OCI-LY3 (cell line): ENCODE measurements at regions not wholly inside any gene's neighbourhood (a gene's known extent, or its start where the extent isn't known, plus 50 kb on each side); places are given as distances from the start of the nearest gene placed in this dataset.

Experiments used
- H2AFZ ChIP-seq: fragments of 200-600, 300-600 bp; shearing (Covaris generic); 2 replicates; pipeline ENCODE4 v1.6.0; 2014; ENCODE audit warnings: antibody characterized with exemption, low read depth, low read length
- H3K27ac ChIP-seq: fragments of 200-600, 300-600 bp; sonication (generic); 2 replicates; pipeline ENCODE4 v1.5.1; 2014; ENCODE audit warnings: mild to moderate bottlenecking, low read length, moderate library complexity, mixed read lengths
- H3K27me3 ChIP-seq: fragments of 200-600, 300-600 bp; sonication (generic); 2 replicates; pipeline ENCODE4 v1.6.1; 2014; ENCODE audit warnings: low read depth, low read length, mixed read lengths
- H3K36me3 ChIP-seq: fragments of 200-600, 300-600 bp; sonication (generic); replicated peaks from 2 replicates; pipeline ENCODE3; 2014; ENCODE audit warnings: low read depth, low read length, mixed read lengths
- H3K4me1 ChIP-seq: fragments of 300-600, 200-600 bp; sonication (generic); 2 replicates; pipeline ENCODE4 v1.6.1; 2014; ENCODE audit warnings: low read length, mixed read lengths
- H3K4me2 ChIP-seq: fragments of 200-600, 300-600 bp; sonication (generic); 2 replicates; pipeline ENCODE4 v1.6.1; 2014; ENCODE audit warnings: low read length, mixed read lengths
- H3K4me3 ChIP-seq: fragments of 300-600, 200-600 bp; sonication (generic); 2 replicates; pipeline ENCODE4 v1.5.1; 2014; ENCODE audit warnings: antibody characterized with exemption, mild to moderate bottlenecking, low read length, moderate library complexity
- H3K79me2 ChIP-seq: fragments of 300-600, 200-600 bp; shearing (Covaris generic); 2 replicates; pipeline ENCODE4 v1.6.1; 2014; ENCODE audit warnings: mild to moderate bottlenecking, low read length, mixed read lengths
- H3K9ac ChIP-seq: fragments of 300-600, 200-600 bp; shearing (Covaris generic); 2 replicates; pipeline ENCODE4 v1.6.0; 2014; ENCODE audit warnings: mild to moderate bottlenecking, low read length, moderate library complexity
- H3K9me3 ChIP-seq: fragments of 200-600, 300-600 bp; shearing (Covaris generic); 2 replicates; pipeline ENCODE4 v1.6.1; 2014; ENCODE audit warnings: low read length, mixed read lengths; ENCODE audit not compliant: insufficient read depth
- H4K20me1 ChIP-seq: fragments of 200-600, 300-600 bp; sonication (generic); 2 replicates; pipeline ENCODE4 v1.6.1; 2016; ENCODE audit warnings: low read length, mixed read lengths; ENCODE audit not compliant: insufficient read depth
- EZH2phosphoT487 ChIP-seq: fragments of 200-600 bp; shearing (Covaris generic); IDR thresholded peaks from 2 replicates; pipeline ENCODE4 v1.6.1; 2018; ENCODE audit warnings: antibody characterized with exemption, mixed run types, low read depth
- TF ChIP-seq, protein P1 (sequence below): fragments of 200-600, 300-600 bp; sonication (generic); IDR thresholded peaks from 2 replicates; pipeline ENCODE4 v1.5.1; 2014; ENCODE audit warnings: antibody characterized with exemption, low read length, low read depth

- H3K9me3 ChIP-seq: no peaks in the 10 kb centered on the region
- no peak overlapping the region for H3K4me3 ChIP-seq
- H3K36me3 ChIP-seq: no peaks in the 10 kb centered on the region
- H3K79me2 ChIP-seq: no peaks in the 10 kb centered on the region
- no peak overlapping the region for H3K9ac ChIP-seq
- H3K27me3 ChIP-seq: no peaks in the 10 kb centered on the region
- no peak overlapping the region for H3K4me2 ChIP-seq
- H2AFZ ChIP-seq: no peak overlapping the region
- H3K4me1 ChIP-seq: no peaks in the 10 kb centered on the region
- H3K27ac ChIP-seq: no peak overlapping the region
- H4K20me1 ChIP-seq: no peaks in the 10 kb centered on the region
- TF ChIP-seq EZH2phosphoT487: no peak
- TF ChIP-seq, protein P1, sequence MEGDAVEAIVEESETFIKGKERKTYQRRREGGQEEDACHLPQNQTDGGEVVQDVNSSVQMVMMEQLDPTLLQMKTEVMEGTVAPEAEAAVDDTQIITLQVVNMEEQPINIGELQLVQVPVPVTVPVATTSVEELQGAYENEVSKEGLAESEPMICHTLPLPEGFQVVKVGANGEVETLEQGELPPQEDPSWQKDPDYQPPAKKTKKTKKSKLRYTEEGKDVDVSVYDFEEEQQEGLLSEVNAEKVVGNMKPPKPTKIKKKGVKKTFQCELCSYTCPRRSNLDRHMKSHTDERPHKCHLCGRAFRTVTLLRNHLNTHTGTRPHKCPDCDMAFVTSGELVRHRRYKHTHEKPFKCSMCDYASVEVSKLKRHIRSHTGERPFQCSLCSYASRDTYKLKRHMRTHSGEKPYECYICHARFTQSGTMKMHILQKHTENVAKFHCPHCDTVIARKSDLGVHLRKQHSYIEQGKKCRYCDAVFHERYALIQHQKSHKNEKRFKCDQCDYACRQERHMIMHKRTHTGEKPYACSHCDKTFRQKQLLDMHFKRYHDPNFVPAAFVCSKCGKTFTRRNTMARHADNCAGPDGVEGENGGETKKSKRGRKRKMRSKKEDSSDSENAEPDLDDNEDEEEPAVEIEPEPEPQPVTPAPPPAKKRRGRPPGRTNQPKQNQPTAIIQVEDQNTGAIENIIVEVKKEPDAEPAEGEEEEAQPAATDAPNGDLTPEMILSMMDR: no peak
Measured at GRCh38 chr18:5653802-5654201, 110.0 kb upstream of the EPB41L3 start.

DNA sequence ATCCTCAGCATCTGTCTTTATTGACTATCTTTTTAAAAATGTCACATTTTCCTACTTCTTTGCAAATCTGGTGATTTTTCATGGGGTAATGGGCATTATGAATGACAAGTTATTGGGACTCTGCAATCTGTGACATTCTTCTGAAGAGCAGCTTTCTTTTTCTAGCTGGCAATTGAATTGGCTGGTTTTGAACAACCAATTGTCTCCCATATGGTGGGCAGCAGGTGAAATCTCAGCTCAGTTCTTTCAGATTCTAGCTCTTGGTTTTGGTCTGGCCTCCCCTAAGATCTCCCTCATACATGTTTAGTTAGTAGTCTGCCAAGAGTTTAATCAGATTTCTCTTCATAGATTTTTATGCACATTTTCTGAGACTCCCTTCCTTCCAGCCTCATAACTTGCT, 107.9 kb upstream of the EPB41L3 start:
- no peaks in the 10 kb centered on the region for H3K36me3 ChIP-seq
- no peak overlapping the region for H3K4me3 ChIP-seq
- no peaks in the 10 kb centered on the region for H4K20me1 ChIP-seq
- H3K27ac ChIP-seq: no peak overlapping the region
- no peaks in the 10 kb centered on the region for H3K9me3 ChIP-seq
- H3K4me2 ChIP-seq: no peak overlapping the region
- H3K27me3 ChIP-seq: no peaks in the 10 kb centered on the region
- no peak overlapping the region for H2AFZ ChIP-seq
- no peak overlapping the region for H3K9ac ChIP-seq
- no peaks in the 10 kb centered on the region for H3K79me2 ChIP-seq
- TF ChIP-seq, protein P1: no peak
- no peak for TF ChIP-seq EZH2phosphoT487
- no peaks in the 10 kb centered on the region for H3K4me1 ChIP-seq

DNA sequence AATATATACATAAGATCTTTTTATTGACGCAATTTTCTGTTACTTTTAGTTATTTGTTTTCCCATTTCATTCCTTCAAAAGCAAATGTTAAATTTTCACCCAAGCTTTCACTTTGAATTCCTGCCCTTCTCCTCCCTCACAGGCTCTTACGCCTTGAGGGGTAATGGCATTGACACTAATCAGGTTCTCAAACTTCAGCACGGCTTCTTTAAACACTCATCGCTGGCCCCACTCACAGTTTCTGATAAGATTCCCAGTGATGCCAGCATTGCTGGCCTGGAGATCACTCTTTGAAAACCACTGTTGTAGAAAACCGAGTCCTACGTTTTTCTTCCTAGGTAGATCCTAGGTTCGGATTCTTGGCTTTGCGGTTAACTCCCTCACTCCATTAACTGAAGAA, 105.6 kb upstream of the EPB41L3 start:
- no peaks in the 10 kb centered on the region for H3K9me3 ChIP-seq
- H3K4me2 ChIP-seq: no peak overlapping the region
- TF ChIP-seq, protein P1: no peak
- no peak for TF ChIP-seq EZH2phosphoT487
- no peak overlapping the region for H3K9ac ChIP-seq
- H3K4me1 ChIP-seq: no peaks in the 10 kb centered on the region
- no peak overlapping the region for H2AFZ ChIP-seq
- H3K27ac ChIP-seq: no peak overlapping the region
- no peaks in the 10 kb centered on the region for H3K36me3 ChIP-seq
- H4K20me1 ChIP-seq: no peaks in the 10 kb centered on the region
- H3K79me2 ChIP-seq: no peaks in the 10 kb centered on the region
- no peak overlapping the region for H3K4me3 ChIP-seq
- no peaks in the 10 kb centered on the region for H3K27me3 ChIP-seq

GRCh38 chr18:5646739-5647138, 102.9 kb upstream of the EPB41L3 start:
- Histone ChIP-seq H3K9me3 (no peaks in the 10 kb centered on the region), H3K36me3 (no peaks in the 10 kb centered on the region), H3K79me2 (no peaks in the 10 kb centered on the region), H3K4me2 (no peak overlapping the region), H3K27me3 (no peaks in the 10 kb centered on the region), H2AFZ (no peak overlapping the region), H4K20me1 (no peaks in the 10 kb centered on the region), H3K9ac (no peak overlapping the region), H3K27ac (no peak overlapping the region), H3K4me1 (no peaks in the 10 kb centered on the region), H3K4me3 (no peak overlapping the region)
- TF ChIP-seq, protein P1: no peak
- no peak for TF ChIP-seq EZH2phosphoT487
